ENCODE measurements at regions not wholly inside any gene's neighbourhood (a gene's known extent, or its start where the extent isn't known, plus 50 kb on each side); places are given as distances from the start of the nearest gene placed in this dataset.

GRCh38 chr15:59953392-59953883, 50.7 kb upstream of the FOXB1 start:
- DNase-seq = peak; percentile 85 to 100 (median 93)

- peak in 1 of 3 experiments; percentile 50 for DNase-seq
Observed at GRCh38 chr15:59952960-59953359, 51.2 kb upstream of the FOXB1 start.

GRCh38 chr15:59950603-59951388, 53.3 kb upstream of the FOXB1 start:
- peak in 1 of 3 experiments; percentile 19 for DNase-seq

- DNase-seq = no peak
Observed at GRCh38 chr15:59948924-59949613, 55.0 kb upstream of the FOXB1 start.

- peak in 2 of 3 experiments; percentile 13 to 73 for DNase-seq
Observed at GRCh38 chr15:59946084-59946483, 58.0 kb upstream of the FOXB1 start.

- DNase-seq = no peak
Observed at GRCh38 chr15:59945036-59945435, 59.1 kb upstream of the FOXB1 start.

GRCh38 chr15:59941612-59942011, 62.5 kb upstream of the FOXB1 start:
- no peak for DNase-seq

GRCh38 chr15:59940928-59941327, 63.2 kb upstream of the FOXB1 start:
- no peak for DNase-seq

GRCh38 chr15:59940456-59940855, 63.7 kb upstream of the FOXB1 start:
- no peak for DNase-seq

GRCh38 chr15:59936741-59937140, 67.4 kb upstream of the FOXB1 start:
- DNase-seq = peak in 2 of 3 experiments; percentile 22 to 45

GRCh38 chr15:59933607-59934006, 70.5 kb upstream of the FOXB1 start:
- no peak for DNase-seq

- peak in 2 of 3 experiments; percentile 43 to 86 for DNase-seq
Observed at GRCh38 chr15:59931646-59932261, 72.4 kb upstream of the FOXB1 start.

- peak in 1 of 3 experiments; percentile 31 for DNase-seq
Observed at GRCh38 chr15:59924812-59925522, 79.1 kb upstream of the FOXB1 start.

GRCh38 chr15:59924096-59924495, 80.0 kb upstream of the FOXB1 start:
- DNase-seq = no peak

GRCh38 chr15:59923508-59923907, 80.6 kb upstream of the FOXB1 start:
- no peak for DNase-seq

- DNase-seq = no peak
Observed at GRCh38 chr15:59918994-59919951, 84.8 kb upstream of the FOXB1 start.

GRCh38 chr15:59917504-59918157, 86.5 kb upstream of the FOXB1 start:
- peak; percentile 66 to 88 (median 82) for DNase-seq

GRCh38 chr15:59906046-59906445, 98.1 kb upstream of the FOXB1 start:
- no peak for DNase-seq

- no peak for DNase-seq
Observed at GRCh38 chr15:59905176-59905575, 98.9 kb upstream of the FOXB1 start.

- DNase-seq = peak in 1 of 3 experiments; percentile 24
Observed at GRCh38 chr15:59904450-59905135, 99.5 kb upstream of the FOXB1 start.
